ENCODE measurements at regions not wholly inside any gene's neighbourhood (a gene's known extent, or its start where the extent isn't known, plus 50 kb on each side); places are given as distances from the start of the nearest gene placed in this dataset.

DNA sequence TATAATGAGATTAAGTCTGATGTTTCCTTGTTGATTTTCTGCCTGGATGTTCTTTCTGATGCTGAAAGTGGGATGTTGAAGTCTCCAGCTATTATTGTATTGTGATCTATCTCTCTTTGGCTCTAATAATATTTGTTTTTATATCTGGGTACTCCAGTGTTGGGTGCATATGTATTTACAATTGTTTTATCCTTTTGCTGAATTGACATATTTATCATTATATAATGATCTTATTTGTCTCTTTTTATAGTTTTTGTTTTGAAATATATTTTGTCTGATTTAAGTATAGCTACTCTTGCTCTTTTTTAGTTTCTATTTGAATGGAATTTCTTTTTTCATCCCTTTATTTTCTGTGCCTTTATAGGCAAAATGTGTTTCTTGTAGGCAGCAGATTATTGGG, 522.2 kb upstream of the NEGR1 start:
- TF ChIP-seq, protein P1, sequence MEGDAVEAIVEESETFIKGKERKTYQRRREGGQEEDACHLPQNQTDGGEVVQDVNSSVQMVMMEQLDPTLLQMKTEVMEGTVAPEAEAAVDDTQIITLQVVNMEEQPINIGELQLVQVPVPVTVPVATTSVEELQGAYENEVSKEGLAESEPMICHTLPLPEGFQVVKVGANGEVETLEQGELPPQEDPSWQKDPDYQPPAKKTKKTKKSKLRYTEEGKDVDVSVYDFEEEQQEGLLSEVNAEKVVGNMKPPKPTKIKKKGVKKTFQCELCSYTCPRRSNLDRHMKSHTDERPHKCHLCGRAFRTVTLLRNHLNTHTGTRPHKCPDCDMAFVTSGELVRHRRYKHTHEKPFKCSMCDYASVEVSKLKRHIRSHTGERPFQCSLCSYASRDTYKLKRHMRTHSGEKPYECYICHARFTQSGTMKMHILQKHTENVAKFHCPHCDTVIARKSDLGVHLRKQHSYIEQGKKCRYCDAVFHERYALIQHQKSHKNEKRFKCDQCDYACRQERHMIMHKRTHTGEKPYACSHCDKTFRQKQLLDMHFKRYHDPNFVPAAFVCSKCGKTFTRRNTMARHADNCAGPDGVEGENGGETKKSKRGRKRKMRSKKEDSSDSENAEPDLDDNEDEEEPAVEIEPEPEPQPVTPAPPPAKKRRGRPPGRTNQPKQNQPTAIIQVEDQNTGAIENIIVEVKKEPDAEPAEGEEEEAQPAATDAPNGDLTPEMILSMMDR (conservative IDR thresholded peaks at IDR 0.05), result no peak
- TF ChIP-seq EZH2 (IDR thresholded peaks at IDR 0.05; ENCODE audit: low read depth), result no peak

Measured in PC-9 (cell line).